HCT116 (cell line): ENCODE measurements at regions not wholly inside any gene's neighbourhood (a gene's known extent, or its start where the extent isn't known, plus 50 kb on each side); places are given as distances from the start of the nearest gene placed in this dataset.

Experiments
- ATAC-seq: fragments of 200-7000 bp; cut with Tn5 transposase; 2 replicates; pipeline ENCODE4 v1.9.1; 2020; ENCODE audit warnings: mild to moderate bottlenecking, moderate library complexity
- BruUV-seq: library from RNA; stranded (reverse); fragments of 400-500 nt; replicated peaks from 2 replicates; lab custom pipeline; 2021; lab: Mats Ljungman, UMichigan
- CTCF ChIA-PET: fragments of 300-600 bp; sonication (Branson Sonifier 250); formaldehyde crosslinking; loops from one replicate; lab custom pipeline; 2021; ENCODE audit warnings: antibody characterized with exemption; lab: Charles Lee
- POLR2A ChIA-PET: fragments of 300-600, 350-600 bp; sonication (Branson Sonifier 250); formaldehyde crosslinking; loops from one replicate; lab custom pipeline; 2021; ENCODE audit warnings: antibody characterized with exemption; lab: Charles Lee
- RAD21 ChIA-PET, 2 experiments: fragments of 300-600 bp; sonication (Branson Sonifier 250); formaldehyde crosslinking; loops; one replicate each; lab custom pipeline; 2023; ENCODE audit warnings: low total read pairs in 2 of 2; ENCODE audit not compliant: uncharacterized antibody in 2 of 2, unreplicated experiment in 2 of 2, low non-redundant PET in 1 of 2; lab: Charles Lee
- DNase-seq: peaks from one replicate; pipeline ENCODE4 v3.0.0-alpha.2; 2010; ENCODE audit warnings: low read depth, low spot score
- H2AFZ ChIP-seq: fragments of 200-600 bp; shearing (Covaris generic), sonication (generic); 2 replicates; pipeline ENCODE4 v1.6.1; 2017; ENCODE audit warnings: low read depth, mixed run types, mixed read lengths, antibody characterized with exemption, low read length; ENCODE audit not compliant: poor library complexity, severe bottlenecking
- H3K27ac ChIP-seq: 2 replicates; pipeline ENCODE4 v1.5.1; 2012; ENCODE audit warnings: low read depth, low read length
- H3K27me3 ChIP-seq: fragments of 200-600 bp; sonication (generic); 2 replicates; pipeline ENCODE4 v1.6.1; 2016; ENCODE audit warnings: mixed run types, low read length, mixed read lengths; ENCODE audit not compliant: insufficient read depth
- H3K36me3 ChIP-seq, 2 experiments: fragments of 200-500 bp in 1 of 2; fragments of 200-600 bp in 1 of 2; sonication (Bioruptor generic) in 1 of 2; sonication (generic) in 1 of 2; 2 replicates each; pipeline versions ENCODE4 v1.5.1 to v1.6.1; 2014 to 2016; ENCODE audit warnings: low read length in 2 of 2, inconsistent platforms in 1 of 2, mixed read lengths in 1 of 2, mixed run types in 1 of 2; ENCODE audit not compliant: insufficient read depth in 2 of 2, control insufficient read depth in 1 of 2
- H3K4me1 ChIP-seq, 2 experiments: fragments of 200-600 bp in 1 of 2; sonication (generic) in 1 of 2; 2 replicates each; pipeline versions ENCODE4 v1.5.1 to v1.6.1; 2012 to 2017; ENCODE audit warnings: low read length in 2 of 2, inconsistent platforms in 1 of 2, mild to moderate bottlenecking in 1 of 2, mixed read lengths in 1 of 2, mixed run types in 1 of 2, moderate library complexity in 1 of 2; ENCODE audit not compliant: insufficient read depth in 2 of 2, control insufficient read depth in 1 of 2
- H3K4me2 ChIP-seq: fragments of 200-600 bp; sonication (generic); 2 replicates; pipeline ENCODE4 v1.6.1; 2017; ENCODE audit warnings: mixed run types, low read length, mixed read lengths
- H3K4me3 ChIP-seq, 2 experiments: fragments of 200-600 bp in 1 of 2; sonication (generic) in 1 of 2; replicated peaks in 1 of 2; 2 replicates each; pipeline ENCODE4 v1.5.1; 2011 to 2016; ENCODE audit warnings: low read length in 2 of 2, control low read depth in 1 of 2, low read depth in 1 of 2, mild to moderate bottlenecking in 1 of 2, mixed read lengths in 1 of 2, mixed run types in 1 of 2
- H3K79me2 ChIP-seq: fragments of 200-600 bp; sonication (generic); 2 replicates; pipeline ENCODE4 v1.6.1; 2017; ENCODE audit warnings: mild to moderate bottlenecking, mixed run types, low read length, moderate library complexity, mixed read lengths; ENCODE audit not compliant: insufficient read depth
- H3K9ac ChIP-seq: fragments of 200-600 bp; sonication (generic); 2 replicates; pipeline ENCODE4 v1.6.1; 2016; ENCODE audit warnings: low read length, mixed read lengths
- H3K9me2 ChIP-seq: fragments of 200-600 bp; sonication (generic), shearing (Covaris generic); 2 replicates; pipeline ENCODE4 v1.6.1; 2017; ENCODE audit warnings: mixed run types, mild to moderate bottlenecking, moderate library complexity; ENCODE audit not compliant: insufficient read depth
- H3K9me3 ChIP-seq, 2 experiments: fragments of 200-500 bp in 1 of 2; fragments of 200-600 bp in 1 of 2; sonication (Bioruptor generic) in 1 of 2; sonication (generic) in 1 of 2; 2 replicates each; pipeline ENCODE4 v1.6.1; 2014 to 2017; ENCODE audit warnings: low read length in 2 of 2, mixed read lengths in 2 of 2, inconsistent platforms in 1 of 2, low read depth in 1 of 2, mild to moderate bottlenecking in 1 of 2, mixed run types in 1 of 2, moderate library complexity in 1 of 2; ENCODE audit not compliant: control insufficient read depth in 1 of 2, insufficient read depth in 1 of 2
- H4K20me1 ChIP-seq: fragments of 200-600 bp; sonication (generic), shearing (Covaris generic); 2 replicates; pipeline ENCODE4 v1.6.1; 2017; ENCODE audit warnings: mixed run types, mild to moderate bottlenecking, moderate library complexity; ENCODE audit not compliant: insufficient read depth
- EGR1 ChIP-seq: IDR thresholded peaks from 2 replicates; pipeline ENCODE4 v1.6.1; 2012; ENCODE audit warnings: low read depth
- ELF1 ChIP-seq: IDR thresholded peaks from 2 replicates; pipeline ENCODE4 v1.6.1; 2012; ENCODE audit warnings: low read depth, borderline replicate concordance
- EZH2 ChIP-seq: fragments of 200-600 bp; sonication (generic); IDR thresholded peaks from 2 replicates; pipeline ENCODE4 v1.6.1; 2017; ENCODE audit warnings: antibody characterized with exemption, mixed run types
- EZH2phosphoT487 ChIP-seq: fragments of 200-600 bp; IDR thresholded peaks from 2 replicates; pipeline ENCODE4 v1.6.1; 2018; ENCODE audit warnings: antibody characterized with exemption, borderline replicate concordance
- FOSL1 ChIP-seq: IDR thresholded peaks from 2 replicates; pipeline ENCODE4 v1.6.1; 2012; ENCODE audit warnings: low read depth
- POLR2AphosphoS5 ChIP-seq: IDR thresholded peaks from 2 replicates; pipeline ENCODE4 v1.6.1; 2011; ENCODE audit warnings: mild to moderate bottlenecking, low read depth, low read length, moderate library complexity
- SIN3A ChIP-seq: IDR thresholded peaks from 2 replicates; pipeline ENCODE4 v1.6.1; 2012; ENCODE audit warnings: low read depth
- TCF7L2 ChIP-seq: IDR thresholded peaks from 2 replicates; pipeline ENCODE4 v1.7.0; 2011; ENCODE audit warnings: borderline replicate concordance, inconsistent platforms; ENCODE audit not compliant: insufficient read depth, insufficient read length; ENCODE audit errors: extremely low read depth
- intact Hi-C: fragments of 100-400 bp; cut with micrococcal nuclease; formaldehyde crosslinking; loops from 2 replicates; pipeline ENCODE4 v1.10.0; 2022
- TF ChIP-seq, protein P1 (sequence below): IDR thresholded peaks from 2 replicates; pipeline ENCODE4 v1.6.1; 2012
- TF ChIP-seq, protein P2 (sequence below), 3 experiments: fragments of 200-600 bp in 1 of 3; sonication (generic) in 1 of 3; IDR thresholded peaks in 2 of 3; conservative IDR thresholded peaks in 1 of 3; 2 replicates each; pipeline ENCODE4 v1.5.1; 2012 to 2017; ENCODE audit warnings: low read depth in 2 of 3, low read length in 2 of 3, antibody characterized with exemption in 1 of 3, borderline replicate concordance in 1 of 3, control low read depth in 1 of 3, mild to moderate bottlenecking in 1 of 3, mixed read lengths in 1 of 3, mixed run types in 1 of 3, moderate library complexity in 1 of 3; ENCODE audit not compliant: insufficient read depth in 1 of 3
- TF ChIP-seq, protein P3 (sequence below): IDR thresholded peaks from 2 replicates; pipeline ENCODE4 v1.6.1; 2012; ENCODE audit warnings: low read depth

DNA sequence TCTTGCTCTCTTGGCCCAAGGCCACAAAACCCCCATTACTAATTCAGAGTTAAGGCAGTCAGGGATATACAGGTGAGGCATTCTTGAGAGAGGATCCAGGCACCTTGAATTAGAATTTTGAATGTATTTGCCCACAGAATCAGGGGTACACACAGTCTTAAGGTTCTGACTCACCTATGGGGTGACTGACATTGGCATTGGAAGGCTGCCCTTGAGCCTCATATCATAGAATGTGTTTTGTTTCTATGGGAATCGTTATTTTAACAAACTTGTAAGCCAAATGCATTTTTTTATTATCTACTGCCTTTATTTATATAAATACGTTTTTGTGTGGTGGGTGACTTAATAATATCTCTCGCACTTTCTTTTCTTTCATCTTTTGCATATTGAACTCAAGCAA lies 218.6 kb upstream of the CITED2 start:
- ChIA-PET RAD21 (no interaction called here), POLR2A (no interaction called here), CTCF (no interaction called here)
- no peaks in the 10 kb centered on the region for H3K27me3 ChIP-seq
- no peaks in the 10 kb centered on the region for H4K20me1 ChIP-seq
- no TSS peak for BruUV-seq
- no peak overlapping the region for H3K4me3 ChIP-seq
- H3K9me3 ChIP-seq, result no peaks in the 10 kb centered on the region
- no peaks in the 10 kb centered on the region for H3K79me2 ChIP-seq
- H3K9ac ChIP-seq, result no peak overlapping the region
- peaks cover 10 to 14% of the 10 kb centered on the region in 2 experiments for H3K4me1 ChIP-seq
- no peak overlapping the region for H3K27ac ChIP-seq
- ATAC-seq, result no peak
- H3K36me3 ChIP-seq, result no peaks in the 10 kb centered on the region
- intact Hi-C loops, result no loop called here
- H2AFZ ChIP-seq, result no peak overlapping the region
- no peak for DNase-seq
- no peak overlapping the region for H3K4me2 ChIP-seq
- no peak for TF ChIP-seq EZH2
- TF ChIP-seq FOSL1, result no peak
- TF ChIP-seq, protein P1, sequence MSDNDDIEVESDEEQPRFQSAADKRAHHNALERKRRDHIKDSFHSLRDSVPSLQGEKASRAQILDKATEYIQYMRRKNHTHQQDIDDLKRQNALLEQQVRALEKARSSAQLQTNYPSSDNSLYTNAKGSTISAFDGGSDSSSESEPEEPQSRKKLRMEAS, result no peak
- no peak for TF ChIP-seq SIN3A
- TF ChIP-seq, protein P2, sequence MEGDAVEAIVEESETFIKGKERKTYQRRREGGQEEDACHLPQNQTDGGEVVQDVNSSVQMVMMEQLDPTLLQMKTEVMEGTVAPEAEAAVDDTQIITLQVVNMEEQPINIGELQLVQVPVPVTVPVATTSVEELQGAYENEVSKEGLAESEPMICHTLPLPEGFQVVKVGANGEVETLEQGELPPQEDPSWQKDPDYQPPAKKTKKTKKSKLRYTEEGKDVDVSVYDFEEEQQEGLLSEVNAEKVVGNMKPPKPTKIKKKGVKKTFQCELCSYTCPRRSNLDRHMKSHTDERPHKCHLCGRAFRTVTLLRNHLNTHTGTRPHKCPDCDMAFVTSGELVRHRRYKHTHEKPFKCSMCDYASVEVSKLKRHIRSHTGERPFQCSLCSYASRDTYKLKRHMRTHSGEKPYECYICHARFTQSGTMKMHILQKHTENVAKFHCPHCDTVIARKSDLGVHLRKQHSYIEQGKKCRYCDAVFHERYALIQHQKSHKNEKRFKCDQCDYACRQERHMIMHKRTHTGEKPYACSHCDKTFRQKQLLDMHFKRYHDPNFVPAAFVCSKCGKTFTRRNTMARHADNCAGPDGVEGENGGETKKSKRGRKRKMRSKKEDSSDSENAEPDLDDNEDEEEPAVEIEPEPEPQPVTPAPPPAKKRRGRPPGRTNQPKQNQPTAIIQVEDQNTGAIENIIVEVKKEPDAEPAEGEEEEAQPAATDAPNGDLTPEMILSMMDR (IDR thresholded peaks at IDR 0.05 in 2 of 3, conservative IDR thresholded peaks at IDR 0.05 in 1 of 3; ENCODE audit: borderline replicate concordance in 1 of 3, insufficient read depth in 1 of 3, low read depth in 2 of 3, low read length in 2 of 3), result no peak
- TF ChIP-seq TCF7L2, result no peak
- no peak for TF ChIP-seq EGR1
- TF ChIP-seq, protein P3, sequence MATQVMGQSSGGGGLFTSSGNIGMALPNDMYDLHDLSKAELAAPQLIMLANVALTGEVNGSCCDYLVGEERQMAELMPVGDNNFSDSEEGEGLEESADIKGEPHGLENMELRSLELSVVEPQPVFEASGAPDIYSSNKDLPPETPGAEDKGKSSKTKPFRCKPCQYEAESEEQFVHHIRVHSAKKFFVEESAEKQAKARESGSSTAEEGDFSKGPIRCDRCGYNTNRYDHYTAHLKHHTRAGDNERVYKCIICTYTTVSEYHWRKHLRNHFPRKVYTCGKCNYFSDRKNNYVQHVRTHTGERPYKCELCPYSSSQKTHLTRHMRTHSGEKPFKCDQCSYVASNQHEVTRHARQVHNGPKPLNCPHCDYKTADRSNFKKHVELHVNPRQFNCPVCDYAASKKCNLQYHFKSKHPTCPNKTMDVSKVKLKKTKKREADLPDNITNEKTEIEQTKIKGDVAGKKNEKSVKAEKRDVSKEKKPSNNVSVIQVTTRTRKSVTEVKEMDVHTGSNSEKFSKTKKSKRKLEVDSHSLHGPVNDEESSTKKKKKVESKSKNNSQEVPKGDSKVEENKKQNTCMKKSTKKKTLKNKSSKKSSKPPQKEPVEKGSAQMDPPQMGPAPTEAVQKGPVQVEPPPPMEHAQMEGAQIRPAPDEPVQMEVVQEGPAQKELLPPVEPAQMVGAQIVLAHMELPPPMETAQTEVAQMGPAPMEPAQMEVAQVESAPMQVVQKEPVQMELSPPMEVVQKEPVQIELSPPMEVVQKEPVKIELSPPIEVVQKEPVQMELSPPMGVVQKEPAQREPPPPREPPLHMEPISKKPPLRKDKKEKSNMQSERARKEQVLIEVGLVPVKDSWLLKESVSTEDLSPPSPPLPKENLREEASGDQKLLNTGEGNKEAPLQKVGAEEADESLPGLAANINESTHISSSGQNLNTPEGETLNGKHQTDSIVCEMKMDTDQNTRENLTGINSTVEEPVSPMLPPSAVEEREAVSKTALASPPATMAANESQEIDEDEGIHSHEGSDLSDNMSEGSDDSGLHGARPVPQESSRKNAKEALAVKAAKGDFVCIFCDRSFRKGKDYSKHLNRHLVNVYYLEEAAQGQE, result no peak
- TF ChIP-seq ELF1, result no peak
- no peak for TF ChIP-seq EZH2phosphoT487
- no peak for TF ChIP-seq POLR2AphosphoS5
- 0 out of 2 replicates have a peak, but pooled peaks cover 3% of the 10 kb centered on the region for H3K9me2 ChIP-seq
